GM21390 (cell line): ENCODE measurements at regions not wholly inside any gene's neighbourhood (a gene's known extent, or its start where the extent isn't known, plus 50 kb on each side); places are given as distances from the start of the nearest gene placed in this dataset.

Experiments used
- ATAC-seq: cut with Tn5 transposase; IDR thresholded peaks from one replicate; pipeline ENCODE4 v1.9.1; 2021; ENCODE audit not compliant: unreplicated experiment

DNA sequence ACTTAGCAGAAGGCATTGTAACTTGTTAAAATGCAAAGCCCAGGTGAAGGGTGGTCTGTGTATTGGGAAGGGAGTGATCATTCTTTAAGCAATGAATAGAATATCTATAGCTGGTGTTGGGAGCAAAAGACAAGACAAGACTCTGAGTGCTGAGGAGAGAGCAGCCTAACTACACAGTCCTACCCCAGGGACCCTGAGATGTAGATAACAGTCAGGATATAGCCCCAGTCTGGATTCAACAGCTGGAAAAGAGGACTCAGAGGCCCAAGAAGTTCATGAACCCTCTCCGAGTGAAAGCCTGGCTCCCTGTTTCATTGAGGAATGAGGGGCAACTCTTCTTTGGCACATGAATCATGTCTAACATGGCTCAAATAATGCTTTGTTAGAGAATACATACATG lies 310.7 kb upstream of the SLC14A2 start:
- no peak for ATAC-seq

GRCh38 chr18:45312555-45313126 lies 302.6 kb upstream of the SLC14A2 start:
- no peak for ATAC-seq

- ATAC-seq = no peak
These were observed 299.1 kb upstream of the SLC14A2 start for GRCh38 chr18:45316127-45316526.

- no peak for ATAC-seq
These were observed 297.2 kb upstream of the SLC14A2 start for GRCh38 chr18:45317948-45318640.

DNA sequence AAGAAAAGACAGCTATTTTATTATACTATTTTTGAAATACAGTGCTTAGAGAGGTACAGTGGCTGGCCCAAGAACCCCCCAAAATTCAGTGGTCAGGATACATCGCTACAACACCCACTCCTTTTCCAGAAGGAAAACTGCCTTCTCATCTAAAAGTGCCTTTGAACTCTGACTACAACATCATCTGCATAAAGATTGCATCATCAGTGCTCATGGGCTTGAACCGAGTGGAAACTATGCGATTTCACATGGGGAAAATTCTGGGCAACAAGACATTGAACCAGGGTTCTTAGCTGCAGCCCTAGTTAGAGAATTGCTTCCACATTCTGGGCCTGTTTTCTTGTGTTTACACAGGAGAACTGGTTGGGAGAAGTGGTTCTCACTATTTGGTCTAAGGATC lies 294.6 kb upstream of the SLC14A2 start:
- ATAC-seq = no peak

GRCh38 chr18:45321520-45321919 lies 293.8 kb upstream of the SLC14A2 start:
- ATAC-seq = no peak

DNA sequence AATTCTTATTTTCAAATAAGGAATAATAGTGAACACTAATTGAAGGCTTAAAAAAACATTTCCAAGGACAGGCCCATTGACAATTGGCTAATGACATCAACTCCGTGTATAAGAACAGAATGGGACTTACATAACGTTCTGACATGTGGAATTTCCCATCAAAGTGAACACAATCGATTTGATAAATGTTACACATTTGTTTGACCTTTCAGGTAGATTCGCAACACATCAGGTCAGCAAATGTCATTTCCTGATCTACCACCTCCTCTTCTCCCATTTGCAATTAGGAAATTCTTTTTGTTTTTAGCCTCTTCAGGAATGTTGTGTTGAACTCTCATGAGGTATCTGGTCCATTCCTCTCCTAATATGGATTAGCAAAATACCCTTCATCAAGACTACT lies 292.9 kb upstream of the SLC14A2 start:
- no peak for ATAC-seq

- ATAC-seq = no peak
These were observed 291.2 kb upstream of the SLC14A2 start for GRCh38 chr18:45324101-45324494.

DNA sequence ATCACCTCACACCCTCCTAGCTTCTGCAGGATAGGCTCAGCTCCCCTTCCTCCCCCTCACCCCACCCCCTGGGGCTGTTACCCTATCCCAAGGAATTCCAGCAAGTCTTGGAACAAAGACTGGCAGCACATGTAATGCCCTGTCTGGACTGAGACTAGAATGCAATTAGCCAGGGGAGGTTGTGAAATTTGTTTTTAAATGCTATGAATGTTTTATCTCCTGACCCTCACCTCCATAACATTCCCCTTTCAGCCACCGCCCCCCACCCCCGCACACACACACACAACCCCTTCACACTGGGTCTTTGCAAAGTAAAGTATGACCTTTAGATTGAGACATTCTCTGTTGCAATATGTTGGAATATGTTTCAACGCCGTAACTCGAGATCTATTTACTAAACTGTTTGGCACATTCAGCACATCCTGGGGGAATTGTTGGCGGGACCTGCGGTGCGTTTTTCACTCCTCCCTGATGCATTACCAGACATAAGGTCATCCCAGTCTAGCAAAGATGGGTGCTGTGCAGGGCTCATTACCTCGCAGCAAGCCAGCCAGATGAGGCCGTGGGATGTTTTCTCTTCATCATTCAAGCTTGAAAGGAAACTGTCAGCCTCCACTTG lies 290.7 kb upstream of the SLC14A2 start:
- ATAC-seq = no peak

DNA sequence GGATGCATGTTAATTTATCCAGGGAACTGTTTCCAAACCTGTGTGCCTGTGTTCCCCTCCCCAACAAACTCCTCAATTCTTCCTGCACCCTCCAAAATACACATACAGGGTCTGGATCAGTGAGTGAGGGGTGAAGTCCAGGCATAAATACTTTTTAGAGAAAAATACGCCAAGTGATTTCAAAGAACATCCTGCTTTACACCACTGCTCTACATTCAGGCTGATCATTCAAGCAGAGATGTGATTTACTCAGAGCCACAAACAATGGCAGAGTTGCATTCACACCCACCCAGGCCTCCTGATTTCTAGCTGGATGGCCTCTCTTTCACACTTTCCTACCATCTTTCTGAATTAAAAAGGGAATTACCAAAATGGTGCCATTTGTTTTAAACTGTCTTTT lies 289.5 kb upstream of the SLC14A2 start:
- ATAC-seq = no peak

DNA sequence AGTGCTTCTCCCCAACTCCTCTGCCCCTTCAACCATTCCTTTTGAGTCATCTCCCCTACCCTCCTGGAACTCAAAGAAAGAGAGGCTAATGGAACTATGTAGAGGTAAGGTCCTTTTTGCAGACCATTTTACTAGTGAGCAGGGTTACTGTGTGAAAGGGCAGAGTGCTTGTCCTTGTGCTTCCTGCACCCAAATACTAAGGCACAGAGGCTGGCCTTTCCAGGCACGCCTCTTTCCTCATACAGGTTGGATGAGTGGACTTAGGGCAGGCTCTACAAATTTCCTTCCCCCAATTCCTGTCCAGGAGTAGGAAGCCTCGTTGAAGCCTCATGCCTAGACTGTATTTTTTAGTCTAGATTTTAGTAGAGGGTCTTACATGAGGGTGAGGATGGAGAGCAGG lies 288.8 kb upstream of the SLC14A2 start:
- ATAC-seq = no peak

GRCh38 chr18:45328296-45328695 lies 287.0 kb upstream of the SLC14A2 start:
- no peak for ATAC-seq

GRCh38 chr18:45328811-45329210 lies 286.5 kb upstream of the SLC14A2 start:
- ATAC-seq = no peak

DNA sequence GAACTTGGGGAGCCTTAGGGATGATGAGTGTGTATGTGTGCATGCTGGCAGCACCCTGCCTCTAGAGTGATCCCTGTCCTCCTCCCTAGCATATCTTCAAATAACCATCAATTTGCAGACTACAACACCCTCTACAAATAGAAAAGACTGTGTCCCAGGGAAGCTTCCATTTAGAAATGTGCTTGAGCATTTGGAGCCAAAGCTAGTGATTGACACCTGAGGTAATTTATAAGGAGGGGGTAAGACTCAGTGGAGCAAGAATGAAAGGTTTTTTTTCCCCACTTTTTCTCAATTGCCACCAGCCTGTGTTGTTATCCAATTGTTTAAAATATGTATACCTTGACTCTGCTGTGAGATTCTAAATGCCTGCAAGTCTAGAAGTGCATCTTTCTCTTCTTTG lies 286.0 kb upstream of the SLC14A2 start:
- ATAC-seq = no peak

DNA sequence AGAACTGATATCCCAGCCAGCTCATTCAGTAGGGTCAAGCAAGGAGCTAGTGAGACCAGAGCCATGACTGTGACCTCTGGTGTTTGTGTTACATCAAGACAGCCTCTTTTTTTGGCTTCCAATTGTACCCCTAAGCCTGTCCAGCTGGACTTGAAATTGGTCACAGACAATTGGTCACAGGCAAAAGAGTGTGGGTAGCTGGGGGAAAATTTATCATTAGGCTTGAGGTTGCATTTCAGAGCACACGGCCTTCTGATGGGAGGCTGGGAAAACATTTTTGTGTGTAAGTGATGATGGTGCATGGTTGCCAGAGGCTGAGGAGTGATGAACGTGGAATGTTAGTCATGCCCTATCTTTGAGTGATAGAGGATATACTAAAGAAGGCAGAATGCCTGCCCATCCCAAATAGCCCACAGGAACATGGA lies 285.1 kb upstream of the SLC14A2 start:
- ATAC-seq = no peak

- ATAC-seq = no peak
These were observed 282.4 kb upstream of the SLC14A2 start for GRCh38 chr18:45332871-45333270.

- no peak for ATAC-seq
These were observed 281.1 kb upstream of the SLC14A2 start for GRCh38 chr18:45334191-45334590.

GRCh38 chr18:45335282-45336043 lies 279.8 kb upstream of the SLC14A2 start:
- ATAC-seq = no peak

DNA sequence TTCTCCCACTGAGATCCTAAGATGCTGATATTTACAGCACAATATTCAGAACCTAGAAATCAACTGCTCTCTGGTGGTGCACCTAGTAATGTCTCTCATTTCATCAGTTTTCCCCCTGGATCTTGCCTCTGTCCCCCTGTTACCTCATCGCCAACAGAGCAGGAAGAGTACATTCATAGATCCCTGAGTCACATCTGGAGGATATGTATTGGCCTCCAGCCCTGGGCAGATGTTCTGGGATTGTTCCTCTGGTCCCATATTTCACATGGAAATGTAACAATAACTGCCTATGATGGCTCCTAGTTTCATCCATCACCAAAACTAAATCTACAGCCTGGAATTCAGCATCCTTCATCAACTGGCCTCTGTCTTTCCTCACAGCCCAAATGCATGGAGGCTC lies 278.8 kb upstream of the SLC14A2 start:
- ATAC-seq = no peak

DNA sequence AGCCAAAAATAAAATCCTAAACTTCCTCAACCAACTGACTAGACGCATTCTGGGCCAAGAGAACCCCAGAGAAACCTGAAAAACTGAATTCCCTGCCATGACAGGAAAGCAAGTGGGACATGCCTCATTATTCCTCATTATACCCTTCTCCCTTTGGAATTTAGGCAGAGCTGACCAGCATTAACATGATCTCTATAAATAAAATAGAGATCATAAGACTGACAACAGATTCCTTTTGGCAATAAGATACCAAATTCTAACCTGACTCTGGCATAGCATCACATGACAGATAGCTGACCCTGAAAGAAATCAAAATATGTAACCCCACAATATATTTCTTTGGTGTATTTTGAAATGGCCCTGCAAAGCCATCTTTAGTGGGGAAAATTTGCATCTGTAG lies 277.8 kb upstream of the SLC14A2 start:
- ATAC-seq = no peak

GRCh38 chr18:45339810-45340550 lies 275.3 kb upstream of the SLC14A2 start:
- ATAC-seq = no peak
